KG1 (cell line): ENCODE measurements at regions not wholly inside any gene's neighbourhood (a gene's known extent, or its start where the extent isn't known, plus 50 kb on each side); places are given as distances from the start of the nearest gene placed in this dataset.

Source experiments
- DNase-seq: peaks from one replicate; lab custom pipeline; 2025; lab: John Stamatoyannopoulos, UW

GRCh38 chr2:45255563-45255962, 246.3 kb upstream of the SIX2 start:
- DNase-seq, result no peak

- no peak for DNase-seq
Observed at GRCh38 chr2:45254025-45254424, 244.8 kb upstream of the SIX2 start.

- DNase-seq, result no peak
Observed at GRCh38 chr2:45253151-45253550, 243.9 kb upstream of the SIX2 start.

GRCh38 chr2:45250176-45250575, 240.9 kb upstream of the SIX2 start:
- no peak for DNase-seq

- DNase-seq, result no peak
Observed at GRCh38 chr2:45248214-45248613, 239.0 kb upstream of the SIX2 start.

GRCh38 chr2:45244928-45245327, 235.7 kb upstream of the SIX2 start:
- no peak for DNase-seq

GRCh38 chr2:45242161-45242741, 233.0 kb upstream of the SIX2 start:
- no peak for DNase-seq

GRCh38 chr2:45241061-45241561, 231.9 kb upstream of the SIX2 start:
- DNase-seq, result no peak

- DNase-seq, result no peak
Observed at GRCh38 chr2:45237850-45238542, 228.7 kb upstream of the SIX2 start.

- no peak for DNase-seq
Observed at GRCh38 chr2:45237128-45237527, 227.9 kb upstream of the SIX2 start.

- DNase-seq, result no peak
Observed at GRCh38 chr2:45236268-45236667, 227.0 kb upstream of the SIX2 start.

GRCh38 chr2:45233301-45233700, 224.0 kb upstream of the SIX2 start:
- DNase-seq, result no peak

- DNase-seq, result no peak
Observed at GRCh38 chr2:45232818-45233217, 223.6 kb upstream of the SIX2 start.

- no peak for DNase-seq
Observed at GRCh38 chr2:45229411-45229810, 220.2 kb upstream of the SIX2 start.

GRCh38 chr2:45227347-45227746, 218.1 kb upstream of the SIX2 start:
- DNase-seq, result no peak

GRCh38 chr2:45224993-45225380, 215.7 kb upstream of the SIX2 start:
- no peak for DNase-seq

- no peak for DNase-seq
Observed at GRCh38 chr2:45224321-45224992, 215.2 kb upstream of the SIX2 start.

GRCh38 chr2:45223531-45223930, 214.3 kb upstream of the SIX2 start:
- DNase-seq, result no peak

- DNase-seq, result no peak
Observed at GRCh38 chr2:45220227-45220626, 211.0 kb upstream of the SIX2 start.

GRCh38 chr2:45218931-45219339, 209.7 kb upstream of the SIX2 start:
- DNase-seq, result no peak

- no peak for DNase-seq
Observed at GRCh38 chr2:45218297-45218696, 209.0 kb upstream of the SIX2 start.

- DNase-seq, result no peak
Observed at GRCh38 chr2:45216118-45216517, 206.9 kb upstream of the SIX2 start.

GRCh38 chr2:45214550-45214949, 205.3 kb upstream of the SIX2 start:
- no peak for DNase-seq
